ENCODE measurements at regions not wholly inside any gene's neighbourhood (a gene's known extent, or its start where the extent isn't known, plus 50 kb on each side); places are given as distances from the start of the nearest gene placed in this dataset.

- no peak for TF ChIP-seq CTCF (IDR thresholded peaks at IDR 0.05; ENCODE audit: low read depth, low read length)
- DNase-seq (ENCODE audit: extremely low read depth, low read depth), result no peak
Observed at GRCh38 chr1:34405266-34405959, 228.7 kb downstream of the C1orf94 start.

- TF ChIP-seq CTCF (IDR thresholded peaks at IDR 0.05; ENCODE audit: low read depth, low read length), result no peak
- no peak for DNase-seq (ENCODE audit: extremely low read depth, low read depth)
Observed at GRCh38 chr1:34406377-34406776, 229.7 kb downstream of the C1orf94 start.

GRCh38 chr1:34406833-34407539 is 230.3 kb downstream of the C1orf94 start:
- DNase-seq (ENCODE audit: extremely low read depth, low read depth), result no peak
- no peak for TF ChIP-seq CTCF (IDR thresholded peaks at IDR 0.05; ENCODE audit: low read depth, low read length)

GRCh38 chr1:34408011-34408410 is 231.3 kb downstream of the C1orf94 start:
- no peak for TF ChIP-seq CTCF (IDR thresholded peaks at IDR 0.05; ENCODE audit: low read depth, low read length)
- DNase-seq (ENCODE audit: extremely low read depth, low read depth), result no peak

- no peak for TF ChIP-seq CTCF (IDR thresholded peaks at IDR 0.05; ENCODE audit: low read depth, low read length)
- DNase-seq (ENCODE audit: extremely low read depth, low read depth), result no peak
Observed at GRCh38 chr1:34409689-34410229, 233.1 kb downstream of the C1orf94 start.

GRCh38 chr1:34412598-34413370 is 236.1 kb downstream of the C1orf94 start:
- TF ChIP-seq CTCF (IDR thresholded peaks at IDR 0.05; ENCODE audit: low read depth, low read length), result no peak
- DNase-seq (ENCODE audit: extremely low read depth, low read depth), result no peak
